GM12801 (cell line): ENCODE measurements at regions not wholly inside any gene's neighbourhood (a gene's known extent, or its start where the extent isn't known, plus 50 kb on each side); places are given as distances from the start of the nearest gene placed in this dataset.

Experiments
- TF ChIP-seq, protein P1 (sequence below): IDR thresholded peaks from one replicate; pipeline ENCODE4 v1.5.1; 2011; ENCODE audit warnings: control low read depth; ENCODE audit not compliant: insufficient read length; ENCODE audit errors: extremely low read depth

DNA sequence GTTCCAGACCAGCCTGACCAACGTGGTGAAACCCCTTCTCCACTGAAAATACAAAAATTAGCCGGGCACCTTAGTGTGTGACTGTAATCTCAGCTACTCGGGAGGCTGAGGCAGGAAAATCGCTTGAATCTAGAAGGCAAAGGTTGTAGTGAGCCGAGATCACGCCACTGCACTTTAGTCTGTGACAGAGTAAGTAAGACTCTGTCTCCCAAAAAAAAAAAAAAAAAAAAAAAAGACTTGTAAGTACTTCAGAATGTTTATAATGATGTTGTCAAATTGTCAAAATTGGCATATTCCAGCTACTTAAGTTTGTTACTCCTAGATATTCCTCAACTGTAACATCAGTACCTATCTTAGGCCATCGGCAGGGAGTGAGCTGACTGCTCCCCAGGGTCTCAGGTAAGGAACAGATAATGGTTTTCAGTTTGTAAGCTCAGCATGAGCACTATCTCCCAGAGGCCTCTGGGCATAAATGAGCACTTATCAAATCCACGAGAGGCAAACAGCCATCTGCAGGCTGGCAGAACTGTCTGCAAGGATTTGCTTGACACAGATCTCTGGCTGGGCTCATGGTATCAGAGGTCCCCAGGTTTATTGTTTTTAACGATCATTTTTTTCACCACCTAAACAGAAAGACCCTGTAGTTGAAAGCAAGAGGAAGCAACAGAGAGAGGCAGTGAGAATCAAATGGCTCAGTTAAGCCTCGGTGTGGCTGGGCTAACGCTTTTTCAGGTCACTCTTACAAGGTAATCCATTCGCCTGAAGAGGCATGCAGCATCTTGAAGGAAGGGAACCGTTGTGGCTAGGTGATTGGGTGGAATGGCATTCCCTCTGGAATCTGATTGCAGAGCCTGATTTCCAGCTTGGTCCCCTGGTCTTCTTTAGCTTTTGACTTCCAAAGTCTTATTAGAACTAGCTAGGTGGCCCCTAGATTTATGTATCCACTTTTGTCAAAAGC, 115.9 kb downstream of the LY86 start:
- TF ChIP-seq, protein P1, sequence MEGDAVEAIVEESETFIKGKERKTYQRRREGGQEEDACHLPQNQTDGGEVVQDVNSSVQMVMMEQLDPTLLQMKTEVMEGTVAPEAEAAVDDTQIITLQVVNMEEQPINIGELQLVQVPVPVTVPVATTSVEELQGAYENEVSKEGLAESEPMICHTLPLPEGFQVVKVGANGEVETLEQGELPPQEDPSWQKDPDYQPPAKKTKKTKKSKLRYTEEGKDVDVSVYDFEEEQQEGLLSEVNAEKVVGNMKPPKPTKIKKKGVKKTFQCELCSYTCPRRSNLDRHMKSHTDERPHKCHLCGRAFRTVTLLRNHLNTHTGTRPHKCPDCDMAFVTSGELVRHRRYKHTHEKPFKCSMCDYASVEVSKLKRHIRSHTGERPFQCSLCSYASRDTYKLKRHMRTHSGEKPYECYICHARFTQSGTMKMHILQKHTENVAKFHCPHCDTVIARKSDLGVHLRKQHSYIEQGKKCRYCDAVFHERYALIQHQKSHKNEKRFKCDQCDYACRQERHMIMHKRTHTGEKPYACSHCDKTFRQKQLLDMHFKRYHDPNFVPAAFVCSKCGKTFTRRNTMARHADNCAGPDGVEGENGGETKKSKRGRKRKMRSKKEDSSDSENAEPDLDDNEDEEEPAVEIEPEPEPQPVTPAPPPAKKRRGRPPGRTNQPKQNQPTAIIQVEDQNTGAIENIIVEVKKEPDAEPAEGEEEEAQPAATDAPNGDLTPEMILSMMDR, result no peak

DNA sequence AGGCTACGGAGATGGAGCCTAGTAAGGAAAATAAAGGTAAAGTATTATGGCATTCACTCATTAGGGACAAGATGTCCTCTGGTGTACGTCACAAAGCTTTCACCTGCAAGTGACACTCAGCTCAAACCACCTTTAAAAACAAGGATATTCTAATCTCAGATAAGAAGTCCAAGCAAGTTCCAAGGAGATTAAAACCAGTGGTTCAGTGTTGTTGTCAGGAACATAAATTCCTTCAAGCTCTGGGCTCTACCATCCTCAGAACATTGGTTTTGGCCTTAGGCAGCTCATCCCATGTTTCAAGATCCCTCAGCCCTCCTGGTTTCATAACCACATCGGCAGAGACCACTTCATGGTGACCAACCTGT, 116.5 kb downstream of the LY86 start:
- TF ChIP-seq, protein P1, result no peak

GRCh38 chr6:6705915-6706675, 117.6 kb downstream of the LY86 start:
- TF ChIP-seq, protein P1, result no peak

GRCh38 chr6:6707143-6707542, 118.6 kb downstream of the LY86 start:
- TF ChIP-seq, protein P1, result no peak

DNA sequence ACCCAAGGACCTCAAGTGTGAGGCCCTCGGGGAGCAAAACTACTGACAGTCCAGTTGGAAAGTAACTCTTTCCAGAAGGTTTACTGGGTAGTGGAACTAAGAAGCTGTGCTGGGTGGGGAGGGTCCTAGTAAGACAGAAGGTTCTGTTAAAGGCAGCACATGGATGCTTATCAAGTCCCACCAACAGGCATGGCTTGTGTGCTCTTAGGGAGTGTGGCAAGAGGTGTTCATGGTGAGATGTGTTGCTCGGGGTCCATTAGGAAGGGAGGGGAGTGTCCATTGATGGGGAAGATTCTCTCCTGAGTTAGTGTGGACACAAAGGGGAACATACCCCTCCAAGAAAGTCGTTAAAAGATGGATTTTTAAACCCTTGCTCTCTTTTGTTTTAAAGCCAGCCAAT, 120.6 kb downstream of the LY86 start:
- TF ChIP-seq, protein P1, result no peak

GRCh38 chr6:6711031-6711785, 122.7 kb downstream of the LY86 start:
- TF ChIP-seq, protein P1, result no peak

DNA sequence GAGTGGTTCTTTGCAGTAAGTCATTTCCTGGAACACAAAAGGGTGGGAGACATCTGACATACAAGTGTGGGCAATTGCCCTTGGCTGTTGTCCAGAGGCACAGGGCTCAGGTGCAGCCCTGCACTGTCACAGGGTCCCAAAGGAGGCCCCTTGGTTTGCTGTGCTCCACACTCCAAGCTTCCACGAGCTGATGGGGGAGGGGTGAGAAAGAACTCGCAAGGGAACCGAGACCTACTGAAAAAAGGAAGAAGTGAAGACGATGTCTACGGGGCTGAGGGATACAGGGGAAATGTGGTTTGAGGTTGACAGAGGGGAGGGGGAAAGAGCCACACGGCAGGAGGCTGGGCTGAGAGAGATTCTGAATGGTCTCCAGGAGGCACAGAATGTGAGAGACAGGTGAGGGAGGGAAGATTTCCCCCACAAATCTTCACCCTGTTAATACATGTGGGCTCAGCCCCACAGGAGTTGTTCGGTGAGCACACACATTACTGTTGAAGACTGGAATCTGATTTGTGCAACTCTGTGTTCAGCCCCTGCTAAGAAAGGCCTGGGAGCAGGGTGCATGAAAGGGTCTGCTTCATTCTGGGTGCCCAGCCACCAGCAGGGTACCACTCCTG, 123.4 kb downstream of the LY86 start:
- TF ChIP-seq, protein P1, result no peak
